ENCODE measurements at regions not wholly inside any gene's neighbourhood (a gene's known extent, or its start where the extent isn't known, plus 50 kb on each side); places are given as distances from the start of the nearest gene placed in this dataset.

- TF ChIP-seq POLR2A (IDR thresholded peaks at IDR 0.05) (no peak), CTCF (IDR thresholded peaks at IDR 0.05) (no peak), POLR2AphosphoS5 (IDR thresholded peaks at IDR 0.05; ENCODE audit: insufficient read depth in 1 of 2, low read depth in 1 of 2) (no peak)
- Histone ChIP-seq H3K4me1 (peaks cover 36% of the 10 kb centered on the region), H3K4me3 (no peak overlapping the region), H3K9me3 (no peaks in the 10 kb centered on the region), H3K27me3 (no peaks in the 10 kb centered on the region), H3K36me3 (no peaks in the 10 kb centered on the region), H3K27ac (no peak overlapping the region)
- intact Hi-C loops (cut with DNase I) = no loop called here
- DNase-seq (ENCODE audit: extremely low spot score in 2 of 2) = no peak
These were observed 245.7 kb upstream of the CIBAR2 start for GRCh38 chr16:85357924-85358505.

- no peaks in the 10 kb centered on the region for H3K27me3 ChIP-seq
- H3K27ac ChIP-seq = no peak overlapping the region
- H3K36me3 ChIP-seq = no peaks in the 10 kb centered on the region
- no peak overlapping the region for H3K4me3 ChIP-seq
- TF ChIP-seq CTCF (IDR thresholded peaks at IDR 0.05) = no peak
- TF ChIP-seq POLR2A (IDR thresholded peaks at IDR 0.05) = no peak
- TF ChIP-seq POLR2AphosphoS5 (IDR thresholded peaks at IDR 0.05; ENCODE audit: insufficient read depth in 1 of 2, low read depth in 1 of 2) = no peak
- H3K9me3 ChIP-seq = no peaks in the 10 kb centered on the region
- no peak for DNase-seq (ENCODE audit: extremely low spot score in 2 of 2)
- intact Hi-C loops (cut with DNase I) = no loop called here
- peaks cover 32% of the 10 kb centered on the region for H3K4me1 ChIP-seq
These were observed 246.5 kb upstream of the CIBAR2 start for GRCh38 chr16:85358704-85359146.

- Histone ChIP-seq H3K27ac (no peak overlapping the region), H3K9me3 (no peaks in the 10 kb centered on the region), H3K36me3 (no peaks in the 10 kb centered on the region), H3K4me1 (peaks cover 28% of the 10 kb centered on the region), H3K4me3 (no peak overlapping the region), H3K27me3 (no peaks in the 10 kb centered on the region)
- intact Hi-C loops (cut with DNase I) = no loop called here
- no peak for DNase-seq (ENCODE audit: extremely low spot score in 2 of 2)
- TF ChIP-seq POLR2A (IDR thresholded peaks at IDR 0.05) (no peak), POLR2AphosphoS5 (IDR thresholded peaks at IDR 0.05; ENCODE audit: insufficient read depth in 1 of 2, low read depth in 1 of 2) (no peak), CTCF (IDR thresholded peaks at IDR 0.05) (no peak)
These were observed 247.0 kb upstream of the CIBAR2 start for GRCh38 chr16:85359147-85359822.

GRCh38 chr16:85360323-85361277 is 248.3 kb upstream of the CIBAR2 start:
- DNase-seq (ENCODE audit: extremely low spot score in 2 of 2) = no peak
- Histone ChIP-seq H3K9me3 (no peaks in the 10 kb centered on the region), H3K36me3 (no peaks in the 10 kb centered on the region), H3K4me3 (no peak overlapping the region), H3K27ac (no peak overlapping the region), H3K4me1 (peaks cover 28% of the 10 kb centered on the region), H3K27me3 (no peaks in the 10 kb centered on the region)
- TF ChIP-seq POLR2A (IDR thresholded peaks at IDR 0.05) (no peak), POLR2AphosphoS5 (IDR thresholded peaks at IDR 0.05; ENCODE audit: insufficient read depth in 1 of 2, low read depth in 1 of 2) (peak in 1 of 2 donors; percentile 44), CTCF (IDR thresholded peaks at IDR 0.05) (no peak)
- intact Hi-C loops (cut with DNase I) = no loop called here

Data from vagina (tissue), 2 donors.